ENCODE measurements at regions not wholly inside any gene's neighbourhood (a gene's known extent, or its start where the extent isn't known, plus 50 kb on each side); places are given as distances from the start of the nearest gene placed in this dataset.
"Not testable (repeated sequence)": the region's sequence is repeated elsewhere in the genome, so short reads cannot be mapped to it uniquely, and the experiment has no call there.

DNA sequence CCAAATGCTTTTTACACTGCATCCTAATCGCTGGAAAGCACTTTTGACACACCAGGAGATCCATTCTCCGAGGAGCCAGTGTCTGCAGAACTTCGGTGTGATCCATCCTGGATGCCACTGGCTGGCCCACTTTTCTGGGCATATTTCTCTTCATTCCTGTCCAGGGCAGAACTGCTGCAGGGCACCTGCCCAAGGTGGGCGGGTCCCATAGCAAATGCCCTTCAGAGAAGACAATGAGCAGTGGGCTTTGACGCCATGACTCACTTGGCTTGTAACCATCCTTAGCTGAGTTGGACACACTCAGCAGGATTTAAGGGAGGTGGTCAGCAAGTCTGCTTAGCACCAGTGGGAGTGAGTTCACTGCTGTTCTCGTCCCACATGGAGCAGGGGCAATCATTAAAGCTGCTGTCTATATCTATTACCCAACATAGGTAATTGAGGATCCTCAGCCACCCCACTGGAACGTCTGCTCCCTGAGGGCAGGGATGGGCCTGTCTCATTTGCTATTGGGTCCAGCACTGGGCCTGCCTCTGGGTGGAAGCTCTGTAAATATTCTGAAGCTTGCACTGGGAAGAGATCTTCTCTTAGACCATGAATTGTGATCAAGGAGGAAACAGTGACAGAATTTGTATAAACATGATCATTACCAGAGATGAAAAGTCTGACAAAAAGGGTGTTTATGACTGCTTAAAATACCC is 112.7 kb upstream of the IQSEC1 start:
- no peaks in the 10 kb centered on the region for H3K27me3 ChIP-seq
- WGBS, 2 donors = 80 to 90% methylated on average over 5 to 7 of the region's 7 CpGs
- TF ChIP-seq, protein P1, sequence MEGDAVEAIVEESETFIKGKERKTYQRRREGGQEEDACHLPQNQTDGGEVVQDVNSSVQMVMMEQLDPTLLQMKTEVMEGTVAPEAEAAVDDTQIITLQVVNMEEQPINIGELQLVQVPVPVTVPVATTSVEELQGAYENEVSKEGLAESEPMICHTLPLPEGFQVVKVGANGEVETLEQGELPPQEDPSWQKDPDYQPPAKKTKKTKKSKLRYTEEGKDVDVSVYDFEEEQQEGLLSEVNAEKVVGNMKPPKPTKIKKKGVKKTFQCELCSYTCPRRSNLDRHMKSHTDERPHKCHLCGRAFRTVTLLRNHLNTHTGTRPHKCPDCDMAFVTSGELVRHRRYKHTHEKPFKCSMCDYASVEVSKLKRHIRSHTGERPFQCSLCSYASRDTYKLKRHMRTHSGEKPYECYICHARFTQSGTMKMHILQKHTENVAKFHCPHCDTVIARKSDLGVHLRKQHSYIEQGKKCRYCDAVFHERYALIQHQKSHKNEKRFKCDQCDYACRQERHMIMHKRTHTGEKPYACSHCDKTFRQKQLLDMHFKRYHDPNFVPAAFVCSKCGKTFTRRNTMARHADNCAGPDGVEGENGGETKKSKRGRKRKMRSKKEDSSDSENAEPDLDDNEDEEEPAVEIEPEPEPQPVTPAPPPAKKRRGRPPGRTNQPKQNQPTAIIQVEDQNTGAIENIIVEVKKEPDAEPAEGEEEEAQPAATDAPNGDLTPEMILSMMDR (IDR thresholded peaks at IDR 0.05) = no peak
- TF ChIP-seq POLR2A (IDR thresholded peaks at IDR 0.05) = no peak
- H3K9me3 ChIP-seq = no peaks in the 10 kb centered on the region
- H3K4me1 ChIP-seq = peaks cover 3% of the 10 kb centered on the region
- no peak for DNase-seq
- H3K27ac ChIP-seq = no peak overlapping the region
- no peak overlapping the region for H3K4me3 ChIP-seq
- H3K36me3 ChIP-seq (ENCODE audit: low read depth, missing control alignments) = no peaks in the 10 kb centered on the region
- intact Hi-C loops (cut with DNase I; ENCODE audit: low total_unique reads) = no loop called here

DNA sequence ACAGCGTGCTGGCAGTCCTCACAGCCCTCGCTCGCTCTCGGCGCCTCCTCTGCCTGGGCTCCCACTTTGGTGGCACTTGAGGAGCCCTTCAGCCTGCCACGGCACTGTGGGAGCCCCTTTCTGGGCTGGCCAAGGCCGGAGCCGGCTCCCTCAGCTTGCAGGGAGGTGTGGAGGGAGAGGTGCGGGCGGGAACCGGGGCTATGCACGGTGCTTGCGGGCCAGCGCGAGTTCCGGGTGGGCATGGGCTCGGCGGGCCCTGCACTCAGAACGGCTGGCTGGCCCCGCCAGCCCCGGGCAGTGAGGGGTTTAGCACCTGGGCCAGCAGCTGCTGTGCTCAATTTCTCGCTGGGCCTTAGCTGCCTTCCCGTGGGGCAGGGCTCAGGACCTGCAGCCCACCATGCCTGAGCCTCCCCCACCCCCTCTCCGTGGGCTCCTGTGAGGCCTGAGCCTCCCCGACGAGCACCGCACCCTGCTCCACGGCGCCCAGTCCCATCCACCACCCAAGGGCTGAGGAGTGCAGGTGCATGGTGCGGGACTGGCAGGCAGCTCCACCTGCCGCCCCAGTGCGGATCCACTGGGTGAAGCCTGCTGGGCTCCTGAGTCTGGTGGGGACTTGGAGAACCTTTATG is 106.5 kb upstream of the IQSEC1 start:
- H3K4me1 ChIP-seq; intact Hi-C loops (cut with DNase I; ENCODE audit: low total_unique reads); H3K27ac ChIP-seq; H3K27me3 ChIP-seq; H3K9me3 ChIP-seq; H3K4me3 ChIP-seq; H3K36me3 ChIP-seq (ENCODE audit: low read depth, missing control alignments); DNase-seq: not testable (repeated sequence)
- WGBS, 2 donors = 90 to 93% methylated on average over 7 to 30 of the region's 32 CpGs

DNA sequence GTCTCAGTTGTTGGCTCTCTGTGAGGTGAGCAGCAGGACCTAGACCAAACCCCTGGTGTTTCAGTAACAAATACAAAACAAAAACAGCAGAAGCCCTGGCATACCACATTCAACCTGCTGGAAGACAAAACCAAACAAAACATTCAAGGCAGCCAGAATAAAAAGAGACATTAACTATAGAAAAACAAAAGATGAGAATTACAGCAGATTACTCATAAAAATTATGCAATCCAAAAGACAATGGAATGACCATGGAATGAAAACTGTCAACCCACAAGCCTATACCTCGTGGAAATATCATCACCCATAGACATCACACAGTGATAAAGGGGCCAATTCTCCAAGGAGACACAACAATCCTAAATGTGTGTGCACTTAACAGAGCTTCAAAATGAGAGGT is 106.0 kb upstream of the IQSEC1 start:
- intact Hi-C loops (cut with DNase I; ENCODE audit: low total_unique reads) = no loop called here
- 71 to 75% methylated on average over 1 of the region's 1 CpG for WGBS, 2 donors
- Histone ChIP-seq H3K4me1 (no peaks in the 10 kb centered on the region), H3K27me3 (no peaks in the 10 kb centered on the region), H3K27ac (no peak overlapping the region), H3K36me3 (ENCODE audit: low read depth, missing control alignments) (no peaks in the 10 kb centered on the region), H3K4me3 (no peak overlapping the region), H3K9me3 (no peaks in the 10 kb centered on the region)
- TF ChIP-seq, protein P1 (IDR thresholded peaks at IDR 0.05) = no peak
- DNase-seq = no peak

DNA sequence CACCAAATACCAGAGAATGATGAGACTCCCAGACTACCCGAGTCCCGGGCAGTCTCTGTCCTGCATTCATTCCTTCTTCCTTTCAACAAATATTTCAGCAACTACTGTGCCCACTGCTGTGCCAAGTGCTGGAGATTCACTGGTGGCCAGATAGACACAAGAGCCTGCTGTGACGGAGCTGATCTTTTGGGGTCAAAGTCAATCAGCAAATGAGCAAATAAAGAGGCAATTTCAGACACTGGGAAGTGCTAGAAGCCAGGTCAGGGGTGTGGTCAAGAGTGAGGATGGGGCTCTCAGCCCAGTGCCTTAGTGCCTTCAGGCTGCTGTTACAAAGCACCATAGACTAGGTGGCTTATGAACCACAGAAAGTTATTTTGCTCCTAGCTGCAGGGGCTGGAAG is 104.9 kb upstream of the IQSEC1 start:
- TF ChIP-seq, protein P1 (IDR thresholded peaks at IDR 0.05) = no peak
- TF ChIP-seq POLR2A (IDR thresholded peaks at IDR 0.05) = no peak
- intact Hi-C loops (cut with DNase I; ENCODE audit: low total_unique reads) = no loop called here
- 83 to 99% methylated on average over 3 of the region's 3 CpGs for WGBS, 2 donors
- Histone ChIP-seq H3K27ac (no peak overlapping the region), H3K9me3 (no peaks in the 10 kb centered on the region), H3K36me3 (ENCODE audit: low read depth, missing control alignments) (no peaks in the 10 kb centered on the region), H3K4me3 (no peak overlapping the region), H3K27me3 (no peaks in the 10 kb centered on the region), H3K4me1 (no peaks in the 10 kb centered on the region)
- no peak for DNase-seq

DNA sequence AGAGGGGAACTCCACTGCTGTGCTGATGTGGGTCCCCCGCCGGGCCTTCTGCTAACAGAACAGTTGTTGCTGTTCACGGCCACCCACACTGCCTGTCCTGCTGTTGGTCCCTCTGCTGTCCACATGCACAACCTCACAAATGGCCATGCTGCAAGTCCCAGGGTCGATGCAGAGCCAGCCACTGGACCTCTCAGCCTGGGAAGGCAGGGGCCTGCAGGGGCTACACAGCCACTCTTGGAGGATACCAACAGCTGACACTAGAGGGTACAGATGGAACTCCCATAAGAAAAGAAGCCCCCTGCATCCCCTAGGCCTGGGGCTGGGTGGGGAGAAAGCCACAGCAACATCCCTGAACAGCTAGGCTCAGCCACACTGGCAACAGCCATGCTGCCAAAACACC is 104.4 kb upstream of the IQSEC1 start:
- TF ChIP-seq, protein P1 (IDR thresholded peaks at IDR 0.05) = no peak
- no peak for TF ChIP-seq POLR2A (IDR thresholded peaks at IDR 0.05)
- H3K4me3 ChIP-seq = no peak overlapping the region
- 87% methylated on average over 4 of the region's 4 CpGs; no CpG with 5 or more reads in 1 of the 2 donors for WGBS, 2 donors

More for the DNA sequence above, 104.4 kb upstream of the IQSEC1 start:
- no peak for DNase-seq
- Histone ChIP-seq H3K9me3 (no peaks in the 10 kb centered on the region), H3K27ac (no peak overlapping the region), H3K27me3 (no peaks in the 10 kb centered on the region), H3K4me1 (no peaks in the 10 kb centered on the region), H3K36me3 (ENCODE audit: low read depth, missing control alignments) (no peaks in the 10 kb centered on the region)
- intact Hi-C loops (cut with DNase I; ENCODE audit: low total_unique reads) = no loop called here

Measured in testis (tissue), 2 donors.